Heart left ventricle (tissue), 13 donors: ENCODE measurements at regions not wholly inside any gene's neighbourhood (a gene's known extent, or its start where the extent isn't known, plus 50 kb on each side); places are given as distances from the start of the nearest gene placed in this dataset.

Experiments
- POLR2A ChIP-seq, 2 donors: fragments of 450-650 bp; IDR thresholded peaks; one replicate each; pipeline ENCODE4 v1.6.1; 2017; ENCODE audit warnings: antibody characterized with exemption in 2 of 2, mild to moderate bottlenecking in 2 of 2, moderate library complexity in 2 of 2
- TF ChIP-seq, protein P1 (sequence below), 12 donors: fragments of 200-600 bp; sonication (generic) in 4 of 12; IDR thresholded peaks; one replicate each; pipeline versions ENCODE4 v1.5.0 to v1.8.0; 2018 to 2022; ENCODE audit warnings: antibody characterized with exemption in 12 of 12, mild to moderate bottlenecking in 5 of 12
- donor health status: ischemic (EF 13 %, LVEDD 7.1; RV severe dilation, severe dysfunction).
- donor health status: DM: no; HTN: yes; CAD: no.
- donor health status: DM: no; HTN: no; CAD: no.
- donor health status: ischemic (EF 25% LVEDD 6.9; RV normal size, moderate dysfunction).
- donor health status: ischemic (EF 25% LVEDD 5.7; RV mildly dilated, moderate dysfunction).
- donor health status: ischemic (EF 35%, LVEDD 5.7; RV mildly dilated, moderate dysfunction).
- donor health status: nonischemic (EF 11% LVEDD 7.7; RV severe dilation, severe dysfunction).
- donor health status: DM: yes; HTN: yes; CAD: no.
- donor health status: PGD.
- donor health status: ischemic (EF 29% LVEDD 5.4; RV normal size, mild dysfunction).
- donor health status: nonischemic (EF 23%, LVEDD 6.1; RV moderate dilation, normal function).

DNA sequence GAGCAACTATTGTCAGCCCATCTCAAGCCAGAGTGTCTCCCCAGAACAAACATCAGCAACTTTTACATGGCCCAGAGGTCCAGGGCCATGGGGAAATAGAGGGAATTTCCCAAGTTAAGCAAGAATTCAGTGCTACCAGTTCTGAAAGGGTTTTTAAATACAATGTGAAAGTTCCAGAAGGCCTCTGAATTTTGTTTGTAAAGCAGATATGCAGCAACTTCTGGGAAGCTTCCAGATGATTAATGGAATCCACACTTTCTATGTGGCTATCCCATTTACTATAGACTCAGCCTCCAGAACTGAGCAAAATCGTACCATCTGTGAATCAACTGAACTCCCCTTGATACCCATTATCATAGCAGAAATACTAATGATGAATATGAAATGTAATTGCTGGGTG lies 93.8 kb downstream of the FEM1C start:
- no peak for TF ChIP-seq POLR2A (IDR thresholded peaks at IDR 0.05)
- TF ChIP-seq, protein P1, sequence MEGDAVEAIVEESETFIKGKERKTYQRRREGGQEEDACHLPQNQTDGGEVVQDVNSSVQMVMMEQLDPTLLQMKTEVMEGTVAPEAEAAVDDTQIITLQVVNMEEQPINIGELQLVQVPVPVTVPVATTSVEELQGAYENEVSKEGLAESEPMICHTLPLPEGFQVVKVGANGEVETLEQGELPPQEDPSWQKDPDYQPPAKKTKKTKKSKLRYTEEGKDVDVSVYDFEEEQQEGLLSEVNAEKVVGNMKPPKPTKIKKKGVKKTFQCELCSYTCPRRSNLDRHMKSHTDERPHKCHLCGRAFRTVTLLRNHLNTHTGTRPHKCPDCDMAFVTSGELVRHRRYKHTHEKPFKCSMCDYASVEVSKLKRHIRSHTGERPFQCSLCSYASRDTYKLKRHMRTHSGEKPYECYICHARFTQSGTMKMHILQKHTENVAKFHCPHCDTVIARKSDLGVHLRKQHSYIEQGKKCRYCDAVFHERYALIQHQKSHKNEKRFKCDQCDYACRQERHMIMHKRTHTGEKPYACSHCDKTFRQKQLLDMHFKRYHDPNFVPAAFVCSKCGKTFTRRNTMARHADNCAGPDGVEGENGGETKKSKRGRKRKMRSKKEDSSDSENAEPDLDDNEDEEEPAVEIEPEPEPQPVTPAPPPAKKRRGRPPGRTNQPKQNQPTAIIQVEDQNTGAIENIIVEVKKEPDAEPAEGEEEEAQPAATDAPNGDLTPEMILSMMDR (IDR thresholded peaks at IDR 0.05) = no peak
